Mucosa of gallbladder (tissue), 1 donor: ENCODE measurements at regions not wholly inside any gene's neighbourhood (a gene's known extent, or its start where the extent isn't known, plus 50 kb on each side); places are given as distances from the start of the nearest gene placed in this dataset.

Experiments
- DNase-seq: peaks from one replicate; pipeline ENCODE4 v3.0.0-alpha.2; 2020; ENCODE audit warnings: low spot score
- donor health status: DM: no; HTN: no; CAD: no.

DNA sequence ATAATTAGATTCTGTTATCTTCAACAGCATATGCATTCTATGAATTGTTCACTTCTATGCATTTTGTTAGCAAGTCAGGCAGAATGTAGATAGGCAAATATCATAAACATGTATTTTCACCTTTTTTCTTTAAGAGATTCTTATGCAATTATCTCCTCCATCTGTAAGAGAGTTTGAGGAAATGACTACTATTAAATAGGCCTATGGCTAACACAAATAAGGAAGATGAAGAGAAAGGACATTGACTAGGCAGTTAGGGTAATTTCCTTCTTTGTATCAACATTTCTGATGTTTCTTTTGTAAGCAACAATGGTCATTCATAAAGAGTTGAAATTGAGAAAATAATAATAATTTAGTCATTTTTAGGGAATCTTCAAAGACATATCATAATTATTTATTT is 145.2 kb upstream of the CDH12 start:
- no peak for DNase-seq

DNA sequence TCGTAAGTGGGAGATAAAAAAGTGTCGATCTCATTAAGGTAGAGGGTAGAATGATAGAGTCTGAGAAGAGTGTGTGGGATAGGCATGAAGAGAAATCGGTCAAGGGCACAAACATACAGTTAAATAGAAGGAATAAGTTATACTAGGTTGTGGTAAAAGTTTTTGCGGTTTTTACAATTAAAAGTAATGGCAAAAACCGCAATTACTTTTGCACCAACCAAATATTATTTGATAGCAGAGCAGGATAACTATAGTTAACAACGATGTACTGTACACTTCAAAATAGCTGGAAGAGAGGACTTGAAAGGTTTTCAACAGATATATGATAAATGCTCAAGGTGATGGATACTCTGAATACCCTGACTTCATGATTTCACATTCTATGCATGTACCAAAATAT is 135.8 kb upstream of the CDH12 start:
- no peak for DNase-seq

DNA sequence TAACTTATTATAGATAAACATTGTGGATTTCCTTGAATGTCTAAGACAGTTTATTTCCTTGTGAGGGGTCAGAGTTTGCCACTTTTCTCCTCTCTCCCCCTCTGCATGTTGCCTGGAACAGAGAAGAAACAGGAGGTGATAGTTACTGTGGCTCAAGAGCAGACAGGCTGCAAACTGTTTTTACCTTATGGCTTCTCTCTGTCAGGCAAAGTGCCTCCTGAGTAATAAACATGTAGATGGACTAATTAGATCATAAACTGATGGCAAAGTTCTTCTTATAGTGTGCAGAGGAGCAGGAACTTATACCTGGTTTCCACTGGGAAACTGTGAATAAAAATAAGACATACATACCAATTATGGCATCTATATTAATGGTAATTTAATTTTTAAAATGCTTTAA is 133.1 kb upstream of the CDH12 start:
- DNase-seq = no peak

DNA sequence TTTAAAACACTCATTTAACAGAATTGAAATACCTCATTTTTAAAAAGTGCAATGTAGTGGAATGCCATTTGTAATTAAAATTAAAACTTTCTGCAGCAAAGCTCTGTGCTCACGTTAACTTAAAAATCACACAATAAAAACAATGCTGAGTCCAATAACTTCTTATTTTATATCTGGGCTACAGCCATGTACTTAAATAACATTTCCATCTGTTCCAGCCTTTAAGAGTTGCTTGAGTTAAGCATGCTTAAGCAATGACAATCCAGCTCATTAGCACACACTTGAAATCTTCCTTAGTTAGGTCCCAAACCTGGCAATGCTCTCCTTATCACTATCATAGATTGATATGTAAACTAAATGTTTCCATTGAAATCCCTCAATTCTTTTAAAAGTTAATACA is 132.3 kb upstream of the CDH12 start:
- no peak for DNase-seq

DNA sequence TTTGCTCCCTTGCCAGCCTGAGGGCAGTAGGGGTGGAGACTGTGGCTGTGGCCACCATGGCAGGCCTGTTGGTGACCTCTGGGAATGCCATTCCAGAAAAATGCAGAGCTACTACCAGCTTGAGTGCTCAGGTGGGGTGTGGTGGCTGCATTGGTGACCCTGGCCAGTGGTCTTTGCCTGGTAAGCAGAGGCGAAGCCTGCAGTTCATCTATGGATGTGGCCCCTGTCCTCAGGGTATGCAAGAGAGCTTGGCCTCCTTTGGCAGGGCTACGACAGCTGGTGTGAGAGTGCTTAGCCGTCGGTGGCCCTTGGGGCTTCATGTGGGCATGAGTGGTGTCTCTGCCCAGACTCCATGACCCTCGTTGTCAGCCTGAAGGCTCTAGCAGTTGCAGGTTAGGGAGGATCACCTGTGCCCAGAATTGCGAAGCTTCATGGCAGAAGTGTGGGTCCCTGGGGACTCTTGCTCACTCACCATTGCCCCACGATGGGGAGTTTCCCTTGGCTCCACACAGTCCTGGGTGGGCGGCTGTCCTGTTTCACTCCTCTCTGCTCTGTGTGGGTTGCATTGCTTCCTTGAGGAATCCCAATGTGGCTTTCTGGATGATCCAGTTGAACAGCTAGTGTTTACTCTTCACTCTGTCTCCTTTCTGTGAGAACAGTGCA is 117.9 kb upstream of the CDH12 start:
- DNase-seq = no peak

DNA sequence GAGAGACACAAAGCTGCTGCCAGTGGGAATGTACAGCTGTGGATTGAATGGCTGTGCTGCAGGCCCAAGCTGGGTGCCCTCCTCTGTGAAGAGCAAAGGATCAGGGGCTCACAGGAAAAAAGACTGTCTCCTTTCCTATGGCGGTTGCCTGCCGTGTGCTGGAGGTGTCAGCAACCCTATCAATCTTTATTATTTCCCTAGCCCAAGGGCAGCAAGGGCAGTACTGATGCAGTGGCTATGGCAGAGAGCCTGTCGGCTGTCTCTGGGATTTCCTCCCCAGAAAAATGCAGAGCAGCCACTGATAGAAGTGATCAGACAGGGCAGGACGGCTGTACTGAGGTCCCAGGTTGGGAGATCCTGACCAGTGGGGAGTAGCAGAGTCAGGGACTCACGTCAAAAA is 117.3 kb upstream of the CDH12 start:
- DNase-seq = no peak

DNA sequence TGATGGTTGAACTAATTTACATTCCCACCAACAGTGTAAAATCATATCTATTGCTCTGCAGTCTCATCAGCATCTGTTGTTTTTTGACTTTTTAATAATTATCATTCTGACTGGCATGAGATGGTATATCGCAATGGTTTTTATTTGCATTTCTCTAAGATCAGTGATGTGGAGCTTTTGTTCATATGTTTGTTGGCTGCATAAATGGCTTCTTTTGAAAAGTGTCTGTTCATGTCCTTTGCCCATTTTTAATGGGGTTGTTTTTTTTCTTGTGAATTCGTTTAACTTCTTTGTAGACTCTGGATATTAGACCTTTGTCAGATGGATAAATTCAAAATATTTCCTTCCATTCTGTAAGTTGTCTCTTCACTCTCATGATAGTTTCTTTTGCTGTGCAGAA is 115.2 kb upstream of the CDH12 start:
- DNase-seq = no peak

DNA sequence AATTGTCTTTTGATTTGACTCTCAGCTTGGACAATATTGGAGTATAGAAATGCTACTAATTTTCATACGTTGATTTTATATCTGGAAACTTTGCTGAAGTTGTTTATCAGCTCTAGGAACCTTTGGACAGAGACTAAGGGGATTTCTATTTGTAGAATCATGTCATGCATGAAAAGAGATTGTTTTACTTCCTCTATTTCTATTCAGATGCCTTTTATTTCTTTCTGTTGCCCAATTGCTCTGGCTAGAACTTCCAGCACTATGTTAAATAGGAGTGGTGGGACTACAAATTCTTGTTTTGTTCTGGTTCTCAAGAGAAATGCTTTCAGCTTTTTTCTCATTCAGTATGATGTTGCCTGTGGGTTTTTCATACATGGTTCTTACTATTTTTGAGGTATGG is 112.8 kb upstream of the CDH12 start:
- DNase-seq = no peak

DNA sequence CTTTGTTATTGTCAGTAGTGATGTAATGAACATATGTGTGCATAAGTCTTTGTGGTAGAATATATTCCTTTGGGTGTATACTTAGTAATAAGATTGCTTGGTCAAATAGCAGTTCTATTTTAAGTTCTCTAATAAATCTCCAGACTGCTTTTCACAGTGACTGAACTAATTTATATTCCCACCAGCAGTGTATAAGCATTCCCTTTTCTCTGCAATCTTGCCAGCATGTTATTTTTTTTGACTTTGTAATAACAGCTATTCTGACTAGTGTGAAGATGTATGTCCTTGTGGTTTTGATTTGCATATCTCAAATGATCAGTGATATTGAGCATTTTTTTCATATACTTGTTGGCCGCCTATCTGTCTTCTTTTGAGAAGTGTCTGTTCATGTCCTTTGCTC is 111.5 kb upstream of the CDH12 start:
- DNase-seq = no peak

DNA sequence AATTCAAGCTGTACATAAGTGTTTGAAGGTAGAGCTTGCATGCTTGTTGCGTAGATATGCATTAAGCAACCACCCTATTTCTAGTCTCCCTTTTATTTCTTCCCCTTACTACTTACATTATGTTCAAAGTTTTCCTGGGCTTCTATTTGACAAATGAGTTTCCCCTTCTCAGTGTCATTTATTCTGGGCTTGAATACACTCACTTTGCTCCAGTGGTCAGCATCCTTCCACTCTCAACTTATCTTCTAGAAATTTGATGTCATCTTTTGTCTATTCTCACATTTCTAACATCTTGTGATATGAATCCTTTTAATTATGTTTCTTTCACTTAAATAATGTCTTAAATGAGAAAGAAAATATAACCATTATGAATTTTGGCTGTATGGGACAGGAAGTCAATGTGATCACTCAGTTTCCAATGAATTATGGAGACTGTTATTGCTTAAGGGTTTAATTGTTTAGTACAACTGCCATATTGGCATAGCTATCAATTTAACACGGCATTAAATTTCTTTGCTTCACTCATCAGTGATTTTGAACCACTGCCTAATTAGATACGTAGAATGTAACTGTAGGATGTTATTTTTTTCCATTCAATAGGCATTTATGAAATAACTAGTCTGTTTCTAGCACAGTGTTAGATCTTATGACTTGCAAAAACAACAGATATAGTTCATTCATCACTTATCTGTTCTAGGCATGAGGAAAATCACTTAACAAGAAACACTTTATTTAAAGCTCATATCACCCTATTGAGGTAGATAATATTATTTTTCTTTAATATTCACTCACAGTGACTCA is 105.5 kb upstream of the CDH12 start:
- no peak for DNase-seq

DNA sequence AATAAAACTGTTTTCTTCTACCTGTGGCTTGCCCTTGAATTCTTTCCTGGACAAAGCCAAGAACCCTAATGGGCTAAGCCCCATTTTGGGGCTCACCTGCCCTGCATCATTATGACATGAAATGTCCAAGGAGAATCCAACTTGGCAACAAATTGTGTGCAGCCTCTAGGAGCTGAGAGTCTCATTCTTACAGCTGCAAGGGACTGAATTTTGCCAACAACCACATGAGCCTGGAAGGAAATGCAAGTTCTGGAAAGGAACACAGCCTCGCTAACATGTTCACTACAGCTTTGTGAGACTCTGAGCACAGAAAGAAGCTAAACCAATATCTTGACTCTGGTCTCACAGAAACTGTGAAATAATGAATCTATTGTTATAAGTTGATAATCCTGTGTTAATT is 94.8 kb upstream of the CDH12 start:
- DNase-seq = no peak

DNA sequence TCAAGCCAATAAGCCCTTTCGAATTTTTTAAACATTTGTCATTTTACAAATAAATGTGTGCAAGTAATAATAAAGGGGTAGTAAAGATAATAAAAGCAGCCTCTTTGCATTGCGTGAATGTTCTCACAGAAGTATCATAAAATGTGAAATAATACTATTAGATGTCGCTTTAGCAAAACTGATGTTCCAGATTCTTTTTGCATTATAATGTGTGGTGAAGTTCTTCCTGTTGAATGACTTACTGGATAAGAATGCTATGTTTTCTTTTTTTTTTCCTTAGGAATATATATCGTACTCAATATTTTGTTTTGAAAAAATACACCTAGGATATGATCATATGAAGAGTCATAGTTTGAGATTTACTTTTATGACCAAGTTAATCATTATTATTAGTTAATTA is 85.2 kb upstream of the CDH12 start:
- DNase-seq = no peak

DNA sequence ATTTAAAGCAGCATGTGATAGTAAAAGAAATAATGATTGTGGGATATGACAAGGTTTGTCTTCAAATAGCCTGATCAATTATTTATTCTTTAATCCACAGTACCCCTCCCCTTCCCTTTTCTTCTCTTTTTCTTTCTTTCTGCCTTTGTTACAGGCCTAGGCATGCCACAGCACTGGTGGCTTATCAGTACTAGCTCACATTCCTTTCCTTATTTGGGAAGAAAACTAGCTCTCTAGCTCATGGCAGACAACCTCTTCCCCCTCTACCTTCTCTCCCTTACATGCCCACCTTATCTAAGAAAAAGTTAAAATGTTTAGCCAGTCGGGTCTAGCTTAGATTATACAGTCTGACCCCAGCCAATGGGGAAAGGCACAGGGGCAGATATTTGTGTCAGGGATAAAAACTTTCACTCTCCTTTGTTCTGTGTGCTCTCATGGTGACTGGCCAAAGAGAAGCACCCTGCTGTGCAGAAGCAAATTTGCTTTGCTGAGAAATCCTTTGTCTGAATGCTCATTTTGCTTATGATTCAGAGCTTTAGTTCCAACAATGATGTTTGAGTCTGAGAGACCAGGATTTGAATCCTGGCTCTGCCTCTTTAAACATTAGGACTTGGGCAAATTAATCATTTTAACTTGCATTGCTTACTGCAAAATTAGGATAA is 75.8 kb upstream of the CDH12 start:
- no peak for DNase-seq

DNA sequence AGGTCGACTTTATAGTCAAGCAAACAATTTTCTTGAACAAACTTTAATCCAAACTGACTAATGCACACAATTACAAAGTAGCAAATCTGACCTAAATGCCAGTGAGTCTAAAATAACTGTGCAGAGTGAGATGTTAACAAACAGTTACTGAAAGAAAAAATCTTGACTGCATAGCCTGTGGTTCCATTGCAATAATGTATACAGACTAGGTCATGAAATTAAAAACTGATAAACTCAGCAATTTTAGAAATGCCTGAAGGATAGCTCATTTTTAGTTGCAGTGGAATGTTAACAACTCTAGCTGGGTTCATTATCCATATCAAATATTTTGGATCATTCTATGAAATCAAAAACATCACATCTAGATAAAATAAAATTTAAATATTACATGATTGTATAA is 73.4 kb upstream of the CDH12 start:
- DNase-seq = no peak

DNA sequence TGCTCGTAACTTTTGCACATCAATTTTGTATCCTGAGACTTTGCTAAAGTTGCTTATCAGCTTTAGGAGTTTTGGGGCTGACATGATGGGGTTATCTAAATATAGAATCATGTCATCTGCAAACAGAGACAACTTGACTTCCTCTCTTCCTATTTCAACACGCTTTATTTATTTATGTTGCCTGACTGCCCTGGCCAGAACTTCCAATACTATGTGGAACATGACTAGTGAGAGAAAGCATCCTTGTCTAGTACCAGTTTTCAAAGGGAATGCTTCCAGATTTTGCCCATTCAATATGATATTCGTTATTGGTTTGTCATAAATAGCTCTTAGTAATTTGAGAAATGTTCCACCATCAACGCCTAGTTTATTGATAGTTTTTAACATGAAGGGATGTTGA is 65.4 kb upstream of the CDH12 start:
- no peak for DNase-seq

DNA sequence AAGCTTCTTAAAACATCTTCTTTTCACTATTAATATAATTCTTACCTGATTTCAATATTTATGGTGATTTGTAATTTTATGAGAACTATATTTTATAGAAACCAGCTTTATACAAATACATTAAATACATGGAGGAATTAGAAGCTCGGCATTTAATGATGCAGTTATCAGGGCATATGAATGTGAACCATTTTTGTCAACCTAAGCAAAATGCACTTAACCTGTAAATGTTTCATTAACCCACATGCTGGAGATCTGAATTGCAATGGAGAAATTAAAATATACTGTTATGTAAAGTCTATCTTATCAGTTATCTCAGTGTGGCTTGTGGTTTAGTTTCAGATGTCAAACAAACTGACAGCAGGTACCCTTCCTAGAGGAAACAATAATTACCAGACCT is 63.2 kb upstream of the CDH12 start:
- no peak for DNase-seq

DNA sequence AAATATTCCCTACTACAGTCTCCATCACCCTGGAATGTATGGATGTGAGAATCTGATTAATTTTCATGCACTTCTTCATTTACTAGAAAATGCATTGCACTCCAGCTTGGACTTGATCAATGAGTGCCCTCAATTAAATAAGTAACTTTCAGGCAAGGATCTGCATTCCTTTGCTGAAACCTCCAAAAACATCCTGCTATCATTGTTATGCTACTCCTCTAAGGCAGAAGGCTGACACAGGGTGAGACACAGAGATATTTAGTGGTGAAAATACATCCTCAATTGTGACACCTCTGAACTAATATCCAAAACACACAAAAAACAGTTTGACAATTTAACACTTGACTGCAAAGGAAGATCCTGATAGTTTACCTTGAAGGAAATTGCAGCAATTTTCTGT is 57.9 kb upstream of the CDH12 start:
- DNase-seq = no peak

DNA sequence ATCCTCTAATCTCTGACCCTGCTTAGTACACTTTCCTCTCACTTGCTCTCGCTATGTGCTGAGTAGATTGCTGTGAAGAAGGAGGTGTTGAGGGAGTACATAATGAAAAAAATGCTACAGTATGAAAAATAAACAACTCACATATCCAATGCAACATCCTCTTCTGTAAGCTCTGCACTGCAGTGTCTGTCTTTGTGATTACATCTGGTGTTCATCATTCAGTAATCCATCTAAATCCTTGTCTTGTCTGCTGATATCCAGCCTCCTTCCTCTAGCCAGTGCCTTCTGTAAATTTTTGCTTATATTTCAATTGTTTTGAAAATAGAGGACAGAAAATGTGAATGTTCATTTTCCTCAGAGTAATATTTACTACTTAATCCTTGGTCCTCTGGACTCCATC is 57.4 kb upstream of the CDH12 start:
- DNase-seq = no peak

DNA sequence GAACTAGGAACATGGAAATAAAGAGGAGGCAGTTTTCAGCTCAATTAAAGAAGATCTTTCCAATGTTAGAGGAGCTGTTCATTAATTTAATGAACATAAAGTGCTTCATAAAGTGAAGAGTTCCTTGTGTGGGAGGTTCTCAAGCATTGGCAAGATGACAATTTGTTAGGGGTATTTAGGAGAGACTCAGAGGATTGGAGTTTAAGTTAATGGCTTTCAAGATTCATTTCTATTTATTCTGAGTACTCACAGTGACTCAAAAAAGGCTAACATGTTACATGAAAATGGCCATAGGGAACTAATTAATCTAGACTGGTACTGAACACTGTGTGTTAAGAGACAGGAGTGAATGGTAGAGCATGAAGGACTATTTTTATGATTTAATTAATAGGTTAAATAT is 55.4 kb upstream of the CDH12 start:
- DNase-seq = no peak

DNA sequence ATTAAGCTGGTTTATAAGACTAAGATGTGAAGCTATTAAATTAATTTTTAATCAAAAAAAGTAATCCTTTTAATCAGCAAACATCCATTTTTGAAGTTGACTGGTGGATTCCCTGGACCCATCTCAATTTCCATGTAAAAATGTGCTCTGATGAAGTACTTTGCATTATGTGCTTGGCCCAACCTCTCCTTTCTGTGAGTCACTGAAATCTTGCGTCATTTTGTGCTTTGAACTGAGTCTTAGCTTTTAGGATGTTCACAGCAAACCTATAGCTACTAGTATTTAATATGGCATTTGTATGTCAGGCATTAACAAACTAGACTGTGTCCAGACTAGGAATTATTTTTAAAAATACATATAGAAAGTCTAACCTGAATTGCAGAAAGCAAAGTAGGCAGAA is 55.0 kb upstream of the CDH12 start:
- DNase-seq = no peak
